ENCODE measurements at regions not wholly inside any gene's neighbourhood (a gene's known extent, or its start where the extent isn't known, plus 50 kb on each side); places are given as distances from the start of the nearest gene placed in this dataset.
A peak's percentile ranks its signal among the peaks of the same experiment; 100 is the strongest.
"Not testable (repeated sequence)": the region's sequence is repeated elsewhere in the genome, so short reads cannot be mapped to it uniquely, and the experiment has no call there.

DNA sequence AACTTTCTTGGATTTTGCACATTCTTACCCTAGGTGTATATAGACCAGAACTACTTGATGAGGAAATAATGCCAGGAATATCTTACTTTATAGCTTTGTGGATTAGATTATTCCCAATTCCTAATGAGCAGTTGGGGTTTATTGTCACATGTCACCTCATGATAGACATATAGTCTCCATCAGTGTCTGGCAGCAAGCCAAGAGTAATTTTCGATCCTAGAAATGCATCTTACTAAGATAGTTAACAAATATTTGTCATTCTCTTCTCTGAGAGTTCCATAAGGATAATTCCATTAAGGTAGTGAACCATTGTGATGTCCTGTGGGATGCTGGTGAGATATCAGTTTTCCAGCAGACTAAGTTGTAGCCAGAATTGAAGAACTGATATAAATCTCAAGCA lies 1282.9 kb upstream of the B3GALT2 start:
- DNase-seq = no peak

DNA sequence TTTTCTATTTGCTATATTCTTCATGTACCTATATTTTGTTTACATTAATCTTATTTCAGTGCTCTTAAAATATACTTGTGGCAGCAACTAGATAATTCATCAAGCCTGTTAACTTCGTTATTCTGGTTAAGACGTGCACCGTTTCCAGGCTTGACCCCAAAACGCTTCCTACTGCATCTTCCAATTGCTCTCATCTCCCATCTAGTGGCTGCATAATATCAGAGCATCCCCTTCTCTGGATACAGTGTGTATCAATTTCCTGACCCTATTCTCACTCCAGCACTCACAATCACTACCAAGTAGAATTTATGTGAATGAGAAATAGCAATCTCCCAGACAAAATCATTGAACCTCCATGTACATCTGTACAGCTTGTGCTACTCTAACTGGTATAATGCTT lies 1280.3 kb upstream of the B3GALT2 start:
- DNase-seq = no peak

GRCh38 chr1:194447636-194448035 lies 1261.2 kb upstream of the B3GALT2 start:
- no peak for DNase-seq

DNA sequence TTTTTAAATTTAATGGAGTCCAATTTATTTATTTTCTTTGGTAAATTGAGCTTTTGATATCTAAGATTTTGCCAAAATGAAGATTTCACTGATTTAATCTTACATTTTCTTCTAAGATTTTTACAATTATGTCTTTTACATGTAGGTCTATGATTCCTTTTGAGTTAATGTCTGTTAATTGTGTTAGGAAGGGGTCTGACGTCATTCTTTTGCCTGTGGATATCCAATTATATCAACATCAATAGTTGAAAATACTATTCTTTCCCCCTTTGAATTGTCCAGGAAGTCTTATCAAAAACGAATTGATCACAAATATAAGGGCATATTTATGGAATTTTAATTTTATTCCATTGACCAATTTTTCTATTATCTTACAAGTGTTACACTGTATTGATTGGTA lies 1258.8 kb upstream of the B3GALT2 start:
- no peak for DNase-seq

DNA sequence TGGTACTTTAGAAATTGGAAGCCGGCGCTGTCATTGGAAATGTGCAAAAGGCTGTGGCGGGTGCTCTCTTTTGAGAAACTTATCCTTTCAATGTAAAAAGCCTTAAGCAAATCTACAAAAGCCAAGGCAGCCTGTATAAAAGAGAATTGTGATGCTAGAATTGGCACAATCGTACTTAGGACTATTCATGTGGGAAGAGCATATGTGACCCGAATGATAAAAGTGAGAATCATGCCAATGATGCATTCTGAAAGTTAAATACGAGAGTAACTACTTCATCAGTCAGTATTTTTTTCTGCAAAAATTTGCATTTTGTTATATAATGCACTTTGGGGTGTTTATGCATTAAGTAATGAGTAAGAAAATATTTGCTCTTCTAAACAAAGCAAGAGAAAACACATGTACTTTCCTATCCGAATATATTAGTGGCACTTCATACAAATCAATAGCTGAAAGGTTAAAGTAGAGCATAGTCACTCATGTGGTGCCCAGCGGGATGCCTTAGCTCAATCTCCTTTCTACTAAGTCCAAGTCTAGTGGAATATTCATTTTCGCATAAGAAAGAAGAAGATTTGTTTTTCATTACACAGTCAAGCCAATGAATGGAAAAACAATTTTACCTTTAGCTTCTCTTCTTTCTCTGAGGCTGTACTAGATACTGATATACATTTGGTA lies 1256.6 kb upstream of the B3GALT2 start:
- DNase-seq = no peak

DNA sequence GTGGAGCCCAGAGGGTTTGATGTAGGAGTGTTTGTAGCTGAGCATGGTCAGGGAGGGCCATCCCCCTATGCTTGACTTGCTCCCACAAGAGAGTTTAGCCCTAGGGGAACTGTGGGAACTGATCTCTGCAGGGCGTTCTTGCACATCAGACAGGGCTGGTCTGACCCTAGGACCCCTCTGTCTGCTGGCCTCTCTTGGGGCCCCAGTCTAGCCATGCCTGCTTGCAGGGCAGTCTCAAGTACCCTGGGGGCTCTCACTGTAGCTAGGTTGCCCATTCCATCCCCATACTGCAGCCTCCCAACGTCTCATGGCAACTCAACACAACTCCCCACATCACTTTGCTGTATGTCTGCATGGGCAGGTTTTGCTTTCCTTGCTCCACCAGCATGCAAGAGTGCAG lies 1250.7 kb upstream of the B3GALT2 start:
- no peak for DNase-seq

DNA sequence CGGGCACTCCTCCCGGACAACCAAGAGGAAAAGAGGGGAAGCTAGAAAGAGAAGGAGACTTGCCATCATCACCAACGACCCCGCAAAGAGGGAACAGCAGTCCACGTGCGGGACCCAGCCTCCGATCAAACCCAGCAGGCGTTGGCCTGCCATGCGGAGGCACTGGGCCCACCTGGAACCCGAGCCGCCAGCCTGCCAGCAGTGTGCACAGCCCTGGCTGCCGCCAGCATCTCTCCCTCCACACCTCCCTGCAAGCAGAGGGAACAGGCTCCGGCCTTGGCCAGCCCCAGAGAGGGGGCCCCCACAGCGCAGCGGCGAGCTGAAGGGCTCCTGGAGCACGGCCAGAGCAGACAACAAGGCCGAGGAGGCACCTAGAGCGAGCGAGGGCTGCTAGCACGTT lies 1244.7 kb upstream of the B3GALT2 start:
- DNase-seq = no peak

DNA sequence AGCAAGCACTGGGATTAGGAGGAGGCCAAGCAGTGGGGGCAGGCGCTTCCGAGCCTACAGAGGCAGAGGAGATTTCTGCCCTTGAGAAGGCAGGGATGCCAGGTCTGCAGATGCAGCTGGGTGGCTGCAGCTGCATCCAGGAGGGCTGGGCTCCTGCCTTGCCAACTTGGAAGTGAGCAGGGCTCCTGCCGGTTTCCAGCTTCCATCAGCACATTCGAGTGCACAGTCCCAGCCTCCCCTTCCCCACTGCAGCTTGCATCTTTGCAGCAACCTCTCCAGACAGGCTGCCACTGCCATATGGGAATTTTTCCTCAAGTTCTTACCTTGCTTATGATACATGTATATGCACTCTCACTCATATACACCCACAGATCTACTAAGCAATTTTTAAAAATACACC lies 1234.3 kb upstream of the B3GALT2 start:
- no peak for DNase-seq

DNA sequence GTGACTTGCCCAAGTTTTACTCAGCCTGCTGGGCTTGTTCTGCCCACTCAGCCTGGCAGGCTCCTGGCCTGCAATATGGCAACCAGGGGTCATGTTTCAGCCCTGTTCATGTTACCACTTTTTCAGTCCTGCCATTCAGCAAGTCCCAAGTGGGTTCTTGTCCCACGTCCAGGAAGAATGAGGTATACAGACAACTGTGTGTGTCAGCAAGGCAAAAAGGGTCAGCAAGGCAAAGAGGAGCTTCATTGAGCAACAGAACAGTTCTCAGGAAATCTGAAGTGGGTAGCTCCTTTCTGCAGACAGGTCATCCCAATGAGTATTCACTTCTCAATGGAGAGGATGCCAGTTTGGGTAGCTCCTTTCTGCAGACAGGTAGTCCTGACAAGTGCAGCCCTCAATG lies 1233.3 kb upstream of the B3GALT2 start:
- DNase-seq = no peak

- DNase-seq = no peak
These were observed 1224.3 kb upstream of the B3GALT2 start for GRCh38 chr1:194410756-194411155.

GRCh38 chr1:194407238-194407637 lies 1220.8 kb upstream of the B3GALT2 start:
- DNase-seq = peak; percentile 11

GRCh38 chr1:194394676-194395075 lies 1208.3 kb upstream of the B3GALT2 start:
- DNase-seq = no peak

GRCh38 chr1:194387531-194387930 lies 1201.1 kb upstream of the B3GALT2 start:
- no peak for DNase-seq

GRCh38 chr1:194378517-194378916 lies 1192.1 kb upstream of the B3GALT2 start:
- DNase-seq = peak; percentile 3

DNA sequence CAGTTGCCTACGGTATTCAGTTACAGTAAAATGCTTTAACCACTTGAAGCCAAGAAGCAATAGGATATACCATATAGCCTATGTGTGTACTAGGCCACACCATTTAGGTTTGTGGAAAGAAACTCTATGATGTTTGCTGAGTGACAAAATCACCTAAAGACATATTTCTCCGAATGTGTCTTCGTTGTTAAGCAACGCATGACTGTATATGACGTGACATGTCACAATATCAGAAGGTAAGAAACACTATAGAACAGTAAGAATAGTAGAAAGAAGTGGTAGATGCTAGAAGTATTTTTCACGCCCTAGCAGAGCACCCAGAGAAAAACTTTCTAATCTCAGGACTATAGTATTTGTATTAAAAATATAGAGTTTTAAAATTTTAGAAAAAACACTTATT lies 1188.2 kb upstream of the B3GALT2 start:
- no peak for DNase-seq

- DNase-seq = no peak
These were observed 1185.9 kb upstream of the B3GALT2 start for GRCh38 chr1:194372266-194372665.

GRCh38 chr1:194369622-194370021 lies 1183.2 kb upstream of the B3GALT2 start:
- no peak for DNase-seq

DNA sequence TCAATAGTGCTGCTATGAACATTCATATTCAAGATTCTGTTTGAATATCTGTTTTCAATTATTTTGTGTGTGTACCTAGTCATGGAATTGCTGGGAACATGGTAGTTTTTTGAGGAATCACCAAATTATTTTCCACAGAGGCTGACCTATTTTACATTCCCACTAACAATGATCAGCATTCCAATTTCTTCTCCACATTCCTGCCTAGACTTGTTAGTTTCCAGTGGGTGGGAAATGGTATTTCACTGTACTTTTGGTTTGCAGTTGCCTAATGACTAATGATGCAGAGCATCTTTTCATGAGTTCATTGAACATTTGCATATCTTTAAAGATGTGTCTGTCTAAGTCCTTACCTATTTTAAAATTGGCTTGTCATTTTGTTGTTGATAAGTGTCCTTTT lies 1182.6 kb upstream of the B3GALT2 start:
- no peak for DNase-seq

- DNase-seq = no peak
These were observed 1180.7 kb upstream of the B3GALT2 start for GRCh38 chr1:194367121-194367520.

- DNase-seq = no peak
These were observed 1180.3 kb upstream of the B3GALT2 start for GRCh38 chr1:194366705-194367104.

GRCh38 chr1:194362327-194362726 lies 1175.9 kb upstream of the B3GALT2 start:
- no peak for DNase-seq

DNA sequence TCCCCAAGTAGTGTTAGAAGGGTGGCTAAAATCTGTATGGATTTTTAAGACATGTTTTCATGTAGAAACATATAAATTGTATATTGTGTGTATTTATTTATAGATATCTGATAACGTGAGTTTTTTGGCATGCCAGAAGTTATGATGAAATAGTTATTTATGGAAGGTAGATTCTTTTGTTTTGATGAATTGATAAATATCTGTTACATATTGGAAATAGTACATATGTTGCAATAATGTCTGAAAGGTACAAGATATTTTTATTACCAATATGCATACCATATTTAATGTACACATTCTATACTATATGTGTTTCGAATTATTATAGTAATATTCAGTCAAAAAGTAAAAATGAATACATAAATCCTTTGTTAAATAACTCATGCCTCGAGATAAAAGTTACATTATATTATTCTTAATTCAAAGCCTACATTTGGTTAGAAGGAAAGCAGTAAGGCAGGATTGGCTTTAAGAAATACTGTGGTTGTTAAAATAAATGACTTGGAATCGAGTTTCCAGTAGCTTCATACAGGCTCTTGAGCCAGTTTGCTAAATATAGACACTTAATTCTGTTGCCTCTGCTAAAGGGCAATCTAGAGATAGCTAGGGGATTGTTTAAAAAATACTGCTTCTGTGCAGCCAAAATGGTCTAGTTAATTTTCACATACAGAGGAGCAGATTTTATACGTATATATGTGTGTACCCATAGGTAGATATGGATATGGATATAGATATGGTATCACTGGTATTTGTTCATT lies 1175.1 kb upstream of the B3GALT2 start:
- no peak for DNase-seq

GRCh38 chr1:194358208-194358581 lies 1171.8 kb upstream of the B3GALT2 start:
- no peak for DNase-seq

DNA sequence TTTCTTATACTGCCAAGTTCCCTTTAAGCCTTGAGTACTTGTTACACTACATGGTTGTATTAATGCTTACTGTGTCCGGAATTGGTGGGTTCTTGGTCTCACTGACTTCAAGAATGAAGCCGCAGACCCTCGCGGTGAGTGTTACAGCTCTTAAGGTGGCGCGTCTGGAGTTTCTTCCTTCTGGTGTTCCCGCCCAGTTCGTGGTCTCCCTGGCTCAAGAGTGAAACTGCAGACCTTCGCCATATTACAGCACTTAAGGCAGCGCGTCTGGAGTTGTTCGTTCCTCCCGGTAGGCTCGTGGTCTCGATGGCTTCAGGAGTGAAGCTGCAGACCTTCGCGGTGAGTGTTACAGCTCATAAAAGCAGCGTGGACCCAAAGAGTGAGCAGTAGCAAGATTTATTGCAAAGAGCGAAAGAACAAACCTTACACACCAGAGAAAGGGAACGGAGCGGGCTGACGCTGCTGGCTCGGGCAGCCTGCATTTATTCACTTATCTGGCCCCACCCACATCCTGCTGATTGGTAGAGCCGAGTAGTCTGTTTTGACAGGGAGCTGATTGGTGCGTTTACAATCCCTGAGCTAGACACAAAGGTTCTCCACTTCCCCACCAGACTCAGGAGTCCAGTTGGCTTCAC lies 1171.3 kb upstream of the B3GALT2 start:
- DNase-seq = not testable (repeated sequence)

Data from HCEC 1CT (cell line).